ENCODE measurements at regions not wholly inside any gene's neighbourhood (a gene's known extent, or its start where the extent isn't known, plus 50 kb on each side); places are given as distances from the start of the nearest gene placed in this dataset.

DNA sequence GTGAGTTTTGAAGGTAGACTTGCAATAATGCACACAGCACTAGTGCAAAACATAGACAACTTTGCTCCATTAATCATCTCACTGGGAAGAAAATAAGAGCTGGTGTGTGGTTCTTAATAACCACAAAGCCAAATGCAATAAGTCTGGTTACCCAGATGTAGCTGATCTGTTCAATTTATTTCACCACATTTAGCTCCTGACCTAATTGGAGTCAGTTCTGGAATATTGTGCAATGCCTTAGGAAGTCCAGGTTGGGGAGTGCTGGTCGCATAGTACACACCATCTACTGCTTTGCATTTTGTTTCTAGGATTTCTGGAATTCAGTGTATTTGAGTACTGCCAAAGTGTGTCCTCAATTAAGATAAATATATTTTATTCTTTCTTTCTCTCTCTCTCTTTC is 483.3 kb upstream of the SPRY2 start:
- no peak for TF ChIP-seq EZH2 (IDR thresholded peaks at IDR 0.05; ENCODE audit: low read length, unreplicated experiment)
- TF ChIP-seq, protein P1, sequence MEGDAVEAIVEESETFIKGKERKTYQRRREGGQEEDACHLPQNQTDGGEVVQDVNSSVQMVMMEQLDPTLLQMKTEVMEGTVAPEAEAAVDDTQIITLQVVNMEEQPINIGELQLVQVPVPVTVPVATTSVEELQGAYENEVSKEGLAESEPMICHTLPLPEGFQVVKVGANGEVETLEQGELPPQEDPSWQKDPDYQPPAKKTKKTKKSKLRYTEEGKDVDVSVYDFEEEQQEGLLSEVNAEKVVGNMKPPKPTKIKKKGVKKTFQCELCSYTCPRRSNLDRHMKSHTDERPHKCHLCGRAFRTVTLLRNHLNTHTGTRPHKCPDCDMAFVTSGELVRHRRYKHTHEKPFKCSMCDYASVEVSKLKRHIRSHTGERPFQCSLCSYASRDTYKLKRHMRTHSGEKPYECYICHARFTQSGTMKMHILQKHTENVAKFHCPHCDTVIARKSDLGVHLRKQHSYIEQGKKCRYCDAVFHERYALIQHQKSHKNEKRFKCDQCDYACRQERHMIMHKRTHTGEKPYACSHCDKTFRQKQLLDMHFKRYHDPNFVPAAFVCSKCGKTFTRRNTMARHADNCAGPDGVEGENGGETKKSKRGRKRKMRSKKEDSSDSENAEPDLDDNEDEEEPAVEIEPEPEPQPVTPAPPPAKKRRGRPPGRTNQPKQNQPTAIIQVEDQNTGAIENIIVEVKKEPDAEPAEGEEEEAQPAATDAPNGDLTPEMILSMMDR (conservative IDR thresholded peaks at IDR 0.05; ENCODE audit: low read depth, low read length) = no peak
